Embryonic facial prominence (tissue), 1 donor: ENCODE measurements at regions not wholly inside any gene's neighbourhood (a gene's known extent, or its start where the extent isn't known, plus 50 kb on each side); places are given as distances from the start of the nearest gene placed in this dataset.
"Not testable (repeated sequence)": the region's sequence is repeated elsewhere in the genome, so short reads cannot be mapped to it uniquely, and the experiment has no call there.

ENCODE experiments used
- DNase-seq: peaks from one replicate; pipeline ENCODE4 v3.0.0-alpha.2; 2016; ENCODE audit errors: extremely low spot score

GRCh38 chr21:38613686-38614085, 115.4 kb upstream of the ERG start:
- no peak for DNase-seq

DNA sequence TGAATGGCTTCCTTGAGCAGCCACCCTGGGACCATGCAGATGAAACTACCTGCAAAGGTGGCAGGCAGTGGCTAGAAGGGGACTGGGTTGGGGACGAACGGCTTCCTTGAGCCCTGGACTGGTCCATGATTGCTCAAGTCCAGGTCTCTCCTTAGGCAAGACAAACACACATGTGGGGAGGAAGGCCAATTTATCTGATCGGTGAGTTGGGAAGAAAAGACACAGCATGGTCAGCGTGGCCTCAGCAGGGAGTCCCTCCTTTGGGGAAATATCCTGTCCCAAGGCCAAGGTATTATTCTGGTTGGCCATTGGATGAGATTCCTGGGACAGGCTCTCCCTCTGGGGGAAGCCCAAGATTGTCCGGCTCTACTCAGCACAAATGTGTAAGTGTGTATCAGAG, 116.3 kb upstream of the ERG start:
- no peak for DNase-seq

DNA sequence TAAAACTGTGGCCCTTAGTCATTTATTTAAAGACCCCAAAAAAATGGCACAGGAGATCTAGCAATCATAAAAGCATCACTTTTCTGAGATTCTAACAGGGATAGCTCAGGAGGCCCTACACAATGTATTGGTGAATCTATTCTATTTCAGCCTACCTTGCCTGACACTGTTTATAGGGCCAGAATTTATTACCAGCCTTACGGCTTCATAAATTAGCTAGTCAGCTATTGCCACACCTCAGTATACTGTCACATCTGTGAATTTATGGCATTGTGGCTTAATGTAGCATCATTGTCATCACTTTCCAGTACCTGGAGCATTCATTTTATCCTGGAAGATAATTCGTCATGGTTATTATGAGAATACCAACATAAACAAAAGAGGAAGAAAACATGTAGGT, 121.2 kb upstream of the ERG start:
- DNase-seq: no peak

DNA sequence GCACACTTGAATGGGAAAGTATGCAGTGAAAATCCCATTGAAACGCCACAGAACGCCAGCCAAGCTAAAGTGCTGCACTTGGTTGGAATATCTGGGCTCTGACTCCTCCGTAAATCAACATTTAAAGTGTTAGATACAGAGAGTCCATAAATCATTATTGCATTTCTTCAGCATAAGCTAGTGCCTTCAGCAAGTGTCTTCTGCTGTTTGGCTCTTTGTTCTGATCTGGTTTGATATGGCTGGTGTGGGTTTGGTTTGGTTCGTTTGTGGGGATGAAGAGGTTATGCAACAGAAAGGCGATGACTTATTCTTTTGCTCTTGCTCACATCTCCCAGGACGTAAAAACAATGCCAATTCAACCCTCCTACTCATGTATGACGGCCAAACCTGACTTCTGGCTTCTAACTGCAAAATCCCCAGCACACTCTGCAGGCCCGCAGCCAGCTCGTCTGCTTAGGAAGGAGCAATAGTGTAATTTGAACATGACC, 121.8 kb upstream of the ERG start:
- DNase-seq: no peak

GRCh38 chr21:38621132-38621531, 122.9 kb upstream of the ERG start:
- no peak for DNase-seq

GRCh38 chr21:38622081-38622826, 124.0 kb upstream of the ERG start:
- no peak for DNase-seq

DNA sequence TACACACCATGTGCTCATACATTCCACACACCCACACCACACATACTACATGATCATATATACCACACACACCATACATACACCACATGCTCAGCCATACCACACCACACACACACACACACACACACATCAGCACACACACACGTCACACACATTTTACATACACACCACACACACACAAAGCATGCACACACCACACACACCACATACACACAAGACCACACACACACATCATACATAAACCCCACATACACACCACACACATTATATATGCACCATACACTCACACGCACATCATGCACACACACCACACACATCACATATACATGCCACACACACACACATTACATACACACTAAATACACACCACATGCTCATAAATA, 124.5 kb upstream of the ERG start:
- no peak for DNase-seq

DNA sequence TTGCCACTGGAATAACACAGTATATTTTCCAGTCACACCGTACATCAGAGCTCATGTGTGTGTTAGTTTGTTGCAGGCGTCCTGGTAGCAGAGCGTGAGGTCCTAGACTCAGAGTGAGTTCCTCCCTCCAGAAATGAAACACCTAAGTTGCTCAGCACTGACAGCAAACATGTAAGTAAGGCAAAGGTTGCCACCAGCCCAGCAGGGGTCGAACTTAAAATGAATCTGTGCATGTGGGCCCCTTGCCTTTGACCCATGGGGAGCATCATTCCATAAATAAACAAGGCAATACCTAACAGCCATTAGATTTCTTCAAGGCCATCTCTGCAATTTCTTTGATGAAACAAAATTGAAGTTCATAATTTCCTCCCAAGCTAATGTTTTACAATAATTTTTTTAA, 125.3 kb upstream of the ERG start:
- no peak for DNase-seq

DNA sequence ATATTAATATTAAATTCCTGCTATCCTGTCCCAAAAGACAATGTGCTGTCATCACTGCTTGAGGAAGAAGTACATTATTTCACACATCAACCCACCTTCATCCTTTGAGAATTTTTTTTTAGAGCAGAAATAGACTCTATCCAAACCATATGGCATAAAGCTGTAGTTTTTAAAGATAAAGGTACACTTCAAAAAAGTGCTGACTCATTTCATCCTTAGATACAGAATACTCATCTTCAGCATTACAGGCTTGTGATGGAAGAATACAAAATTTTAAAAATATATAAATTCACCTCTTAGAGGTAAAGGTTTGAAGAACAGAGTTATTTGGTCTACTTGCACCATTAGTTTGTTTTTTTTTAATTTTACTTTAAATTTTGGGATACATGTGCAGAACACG, 126.7 kb upstream of the ERG start:
- no peak for DNase-seq

DNA sequence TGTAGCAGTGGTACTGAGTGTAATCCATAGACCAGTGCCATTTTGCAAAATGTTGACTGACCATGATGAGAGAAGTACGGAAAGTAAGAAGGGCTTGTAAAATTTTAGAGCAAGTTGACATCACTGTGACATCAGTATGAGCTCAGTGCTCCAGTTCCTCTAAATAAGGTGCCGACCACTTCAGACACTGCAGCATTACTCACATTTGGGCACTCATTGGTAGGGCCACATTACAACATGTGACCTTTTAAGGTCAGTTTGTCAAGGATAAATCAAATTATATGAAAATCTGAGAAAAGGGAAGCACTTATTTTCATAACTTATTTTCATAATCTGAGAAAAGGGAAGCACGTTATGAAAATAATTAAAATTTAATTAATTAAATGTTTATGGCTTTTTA, 128.0 kb upstream of the ERG start:
- DNase-seq: no peak

- DNase-seq: no peak
Observed at GRCh38 chr21:38628349-38628748, 130.1 kb upstream of the ERG start.

- DNase-seq: no peak
Observed at GRCh38 chr21:38631206-38631605, 132.9 kb upstream of the ERG start.

GRCh38 chr21:38631676-38632075, 133.4 kb upstream of the ERG start:
- no peak for DNase-seq

DNA sequence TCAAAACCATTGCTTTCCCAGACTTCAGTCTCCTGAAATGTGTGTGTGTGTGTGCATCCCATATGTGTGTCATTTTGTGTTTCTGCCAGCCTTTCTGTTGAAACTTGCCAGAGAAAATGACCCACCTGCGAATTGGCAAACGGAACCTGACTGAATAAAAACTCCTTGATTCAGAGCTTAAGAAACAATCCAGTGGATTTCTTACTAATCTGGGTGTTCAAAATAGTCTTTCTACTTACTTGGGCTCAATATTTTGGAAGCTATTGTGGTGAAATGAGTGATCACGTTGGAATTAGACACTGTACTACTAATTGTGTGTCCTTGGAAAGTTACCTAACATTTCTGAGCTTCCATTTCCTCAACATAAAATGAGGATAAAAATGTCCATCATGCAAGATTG, 138.9 kb upstream of the ERG start:
- DNase-seq: no peak

DNA sequence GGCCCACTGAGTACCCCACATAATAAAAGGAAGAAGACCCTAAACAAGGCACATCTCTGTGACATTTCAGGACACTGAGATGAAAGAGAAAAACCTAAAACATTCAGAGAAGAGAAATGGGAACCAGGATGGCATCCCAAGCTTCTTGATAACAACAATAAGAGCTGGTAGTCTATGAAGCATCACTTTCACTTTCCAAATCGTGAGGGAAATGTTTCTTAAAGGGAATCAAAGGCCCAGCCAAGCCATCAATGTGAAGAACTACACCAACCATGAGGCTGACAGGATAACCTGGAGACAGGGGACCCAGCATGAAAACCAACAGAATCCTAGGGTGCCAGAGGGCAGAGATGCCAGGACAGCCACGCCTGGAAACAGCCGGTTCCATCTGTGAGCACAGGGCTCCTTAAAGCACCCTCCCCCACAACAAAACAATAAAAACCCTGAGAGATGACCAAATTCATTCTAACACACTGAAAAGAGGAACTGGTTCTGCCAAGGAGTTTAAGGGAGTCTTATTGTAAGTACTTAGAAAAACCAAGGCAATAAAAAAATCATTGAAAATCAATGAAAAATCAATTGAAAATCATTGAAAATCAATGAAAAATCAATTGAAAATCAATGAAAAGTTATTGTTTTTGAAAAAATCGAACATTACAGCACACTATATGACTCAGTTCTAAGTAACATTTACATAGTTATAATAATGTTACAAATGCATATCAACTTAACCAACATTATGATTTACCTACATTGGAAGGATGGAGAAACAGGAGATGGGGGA, 141.5 kb upstream of the ERG start:
- no peak for DNase-seq

DNA sequence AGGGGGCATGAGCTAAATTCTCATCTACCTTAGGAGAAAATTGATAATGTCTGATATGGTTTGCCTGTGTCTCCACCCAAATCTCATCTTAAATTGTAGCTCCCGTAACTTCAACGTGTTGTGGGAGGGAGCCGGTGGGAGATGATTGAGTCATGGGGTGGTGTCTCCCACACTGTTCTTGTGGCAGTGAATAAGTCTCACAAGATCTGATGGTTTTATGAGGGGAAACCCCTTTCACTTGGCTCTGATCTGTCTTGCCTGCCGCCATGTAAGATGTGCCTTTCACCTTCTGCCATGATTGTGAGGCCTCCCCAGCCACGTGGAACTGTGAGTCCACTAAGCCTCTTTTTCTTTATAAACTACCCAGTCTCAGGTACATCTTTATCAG, 142.1 kb upstream of the ERG start:
- DNase-seq: not testable (repeated sequence)

DNA sequence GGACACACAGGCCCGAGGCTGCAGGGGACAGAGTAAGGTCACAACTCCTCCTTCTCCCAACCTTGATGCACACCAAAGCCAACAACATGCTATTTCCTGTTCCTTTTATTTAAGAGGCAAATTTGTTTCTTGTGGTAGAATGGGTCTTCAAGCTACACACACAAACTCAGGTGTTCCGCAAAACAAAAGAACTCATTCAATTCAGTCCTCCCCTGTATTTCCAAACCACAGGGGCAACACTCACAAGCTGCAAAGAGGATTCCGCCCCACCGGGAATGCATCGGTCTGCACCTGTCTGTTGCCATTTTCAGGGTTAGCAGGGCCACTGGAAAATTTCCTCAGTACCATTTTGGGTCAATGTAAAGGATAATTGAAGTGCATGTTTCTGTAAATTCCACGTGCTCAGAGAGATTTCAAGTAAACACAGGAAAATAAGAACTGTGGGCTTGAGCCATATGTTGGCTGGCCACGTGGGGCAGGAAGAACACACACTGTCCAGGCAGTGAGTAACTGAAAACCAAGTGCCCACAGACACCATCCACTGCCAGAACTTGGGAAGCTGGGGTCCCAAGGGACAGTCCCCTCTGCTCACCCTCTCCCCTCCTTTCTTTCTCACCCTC, 145.2 kb upstream of the ERG start:
- DNase-seq: no peak

- no peak for DNase-seq
Observed at GRCh38 chr21:38645282-38645681, 147.0 kb upstream of the ERG start.

GRCh38 chr21:38646213-38646837, 148.0 kb upstream of the ERG start:
- DNase-seq: no peak

DNA sequence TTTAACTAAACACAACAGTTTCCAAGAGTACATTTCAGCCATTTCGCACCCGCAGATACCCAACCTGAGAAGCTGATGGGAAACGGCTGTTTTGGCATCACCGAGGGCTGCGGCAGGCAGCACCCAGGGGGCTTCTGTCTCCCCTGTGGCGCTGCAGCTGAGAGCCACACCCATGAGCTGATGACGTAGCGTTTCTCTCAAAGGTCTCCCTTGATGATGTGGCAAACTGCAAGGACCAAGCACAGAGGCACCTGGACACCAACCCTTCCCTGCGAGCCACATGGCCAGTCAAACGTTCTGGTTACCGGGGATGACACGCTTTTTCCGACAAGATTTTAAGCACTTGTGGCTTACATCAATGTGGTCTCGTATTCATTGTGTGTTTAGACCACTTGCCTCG, 150.8 kb upstream of the ERG start:
- DNase-seq: no peak

DNA sequence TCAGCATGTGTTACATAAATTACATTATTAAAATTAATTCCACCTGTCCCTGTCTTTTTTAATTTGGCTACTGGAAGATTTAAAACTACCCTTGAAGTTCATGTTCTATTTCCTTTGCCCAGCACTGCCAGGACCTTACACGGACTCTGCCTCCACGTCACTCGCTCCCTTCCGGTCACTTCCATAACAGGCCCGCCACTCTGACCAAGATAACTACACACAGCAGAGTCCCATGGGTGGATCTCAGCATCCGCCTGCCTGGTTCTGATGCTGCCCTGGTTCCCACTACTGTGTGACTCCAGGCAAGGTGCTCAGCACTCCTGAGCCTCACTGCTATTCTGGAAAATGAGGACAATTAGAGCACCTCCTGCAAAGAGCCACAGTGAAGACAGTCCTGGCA, 153.3 kb upstream of the ERG start:
- no peak for DNase-seq

- DNase-seq: no peak
Observed at GRCh38 chr21:38652396-38652795, 153.3 kb upstream of the ETS2 start.
